NCI-H1436 (cell line): ENCODE measurements at regions not wholly inside any gene's neighbourhood (a gene's known extent, or its start where the extent isn't known, plus 50 kb on each side); places are given as distances from the start of the nearest gene placed in this dataset.

Experiments
- DNase-seq: peaks from one replicate; lab custom pipeline; 2025; lab: John Stamatoyannopoulos, UW

GRCh38 chr10:107444443-107444842 lies 279.9 kb upstream of the SORCS1 start:
- no peak for DNase-seq

GRCh38 chr10:107443813-107444212 lies 279.3 kb upstream of the SORCS1 start:
- no peak for DNase-seq

DNA sequence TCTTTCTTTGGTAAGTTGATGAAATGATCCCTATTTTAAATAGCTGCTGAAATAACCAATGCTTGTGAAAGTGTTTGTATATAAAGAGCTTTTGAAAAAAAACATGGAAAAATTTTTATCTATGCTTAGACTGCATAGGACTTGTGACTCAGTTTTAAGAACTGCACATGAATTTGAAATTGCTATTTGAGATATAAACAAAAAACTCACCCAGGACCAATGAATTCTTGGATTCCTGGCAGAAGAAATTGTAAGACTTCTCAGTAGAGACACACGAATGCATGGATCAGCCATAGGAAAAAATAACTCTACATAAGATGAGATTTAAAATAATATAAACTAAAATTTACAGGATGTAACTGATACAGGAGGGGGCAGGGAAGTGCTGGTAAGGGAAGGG lies 278.8 kb upstream of the SORCS1 start:
- DNase-seq: no peak

DNA sequence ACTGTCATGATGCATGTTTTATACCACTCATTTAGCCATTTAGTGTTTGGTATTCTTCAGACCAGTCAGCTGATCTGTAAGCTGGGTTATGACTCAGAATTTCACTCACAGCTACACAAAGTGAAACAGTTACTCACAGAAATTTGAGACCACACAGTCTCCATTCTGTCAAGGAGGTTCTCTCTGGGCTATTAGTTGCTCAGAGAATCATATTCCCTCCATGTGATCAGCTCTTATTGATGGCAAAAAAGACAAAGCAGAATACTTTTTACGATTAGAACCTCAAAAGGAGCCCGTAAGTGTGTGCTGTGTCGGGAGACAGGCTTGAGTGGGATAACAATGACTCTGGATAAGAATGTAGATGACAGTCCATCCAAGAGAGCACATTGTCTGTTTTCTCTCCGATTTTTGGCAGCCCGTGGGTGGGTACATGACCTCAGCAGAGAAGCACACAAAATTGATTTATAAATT lies 277.6 kb upstream of the SORCS1 start:
- no peak for DNase-seq

- DNase-seq: no peak
Observed at GRCh38 chr10:107440741-107441140, 276.2 kb upstream of the SORCS1 start.

GRCh38 chr10:107437921-107438320 lies 273.4 kb upstream of the SORCS1 start:
- DNase-seq: no peak

DNA sequence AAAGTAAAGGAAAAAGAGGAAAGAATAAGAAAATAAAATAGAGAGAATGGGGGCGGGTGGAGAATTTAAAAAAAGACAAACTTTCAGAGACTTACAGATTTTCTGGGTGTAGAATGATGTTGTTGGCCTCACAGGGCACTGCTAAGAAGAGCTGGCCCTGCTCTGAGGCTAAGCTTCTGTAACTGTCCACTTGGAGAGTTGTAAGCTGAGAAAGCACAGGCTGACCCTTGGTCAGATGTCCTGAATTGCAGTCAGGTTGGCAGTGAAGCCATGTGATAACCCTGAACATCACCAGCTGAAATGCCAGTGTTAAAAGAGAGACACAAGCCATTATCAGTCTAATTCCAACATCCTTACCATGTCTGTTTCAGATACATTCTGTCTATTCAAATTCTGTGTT lies 272.1 kb upstream of the SORCS1 start:
- no peak for DNase-seq

- no peak for DNase-seq
Observed at GRCh38 chr10:107434854-107435253, 270.3 kb upstream of the SORCS1 start.

GRCh38 chr10:107434201-107434600 lies 269.7 kb upstream of the SORCS1 start:
- no peak for DNase-seq

DNA sequence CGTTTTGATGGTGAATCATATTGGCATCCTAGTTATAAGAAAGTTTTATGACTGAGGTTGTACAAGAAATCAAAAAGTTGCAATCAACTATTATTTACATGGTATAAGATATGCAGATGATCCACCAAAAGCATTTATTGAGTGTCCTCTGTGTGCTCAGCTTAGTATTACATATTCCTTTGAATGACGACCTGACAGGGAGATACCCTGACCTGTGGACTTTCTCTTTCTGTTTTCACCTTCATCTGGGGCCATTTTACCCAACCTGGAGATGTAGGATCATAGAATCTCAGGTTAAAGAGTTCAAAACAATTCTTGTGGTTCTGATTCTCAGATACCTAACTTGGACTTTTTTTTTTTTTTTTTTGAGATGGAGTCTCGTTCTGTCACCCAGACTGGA lies 269.1 kb upstream of the SORCS1 start:
- no peak for DNase-seq

GRCh38 chr10:107430446-107430845 lies 265.9 kb upstream of the SORCS1 start:
- DNase-seq: no peak

GRCh38 chr10:107427016-107427415 lies 262.5 kb upstream of the SORCS1 start:
- no peak for DNase-seq

DNA sequence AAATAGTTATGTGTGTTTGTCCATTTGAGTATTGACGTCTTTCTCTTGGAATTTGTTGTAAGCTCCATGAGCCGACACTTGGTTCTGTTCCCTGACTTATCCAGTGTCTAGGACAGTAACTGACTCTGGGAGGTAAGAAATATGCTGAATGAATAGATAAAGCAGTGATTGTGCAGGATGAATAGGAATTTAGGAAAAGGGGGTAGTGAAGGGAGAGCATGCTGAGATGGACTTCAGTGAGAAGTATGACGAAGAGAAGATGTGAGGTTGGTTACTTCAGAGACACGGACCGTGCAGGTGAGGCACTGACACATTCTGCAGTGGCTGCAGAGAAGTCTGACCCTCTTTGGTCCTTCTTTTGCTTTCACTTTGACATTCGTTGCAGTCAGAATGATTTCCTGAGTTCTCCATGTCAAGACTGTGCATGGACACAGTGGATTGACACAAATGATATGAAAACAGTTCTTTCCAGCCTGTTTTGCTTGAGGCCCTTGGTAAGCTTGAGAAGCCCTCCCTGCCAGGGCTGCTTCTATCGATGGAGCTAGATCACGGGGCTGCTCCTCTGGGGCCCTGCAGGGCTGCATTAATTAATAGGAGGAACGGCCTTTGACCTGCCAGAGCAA lies 261.5 kb upstream of the SORCS1 start:
- DNase-seq: no peak

DNA sequence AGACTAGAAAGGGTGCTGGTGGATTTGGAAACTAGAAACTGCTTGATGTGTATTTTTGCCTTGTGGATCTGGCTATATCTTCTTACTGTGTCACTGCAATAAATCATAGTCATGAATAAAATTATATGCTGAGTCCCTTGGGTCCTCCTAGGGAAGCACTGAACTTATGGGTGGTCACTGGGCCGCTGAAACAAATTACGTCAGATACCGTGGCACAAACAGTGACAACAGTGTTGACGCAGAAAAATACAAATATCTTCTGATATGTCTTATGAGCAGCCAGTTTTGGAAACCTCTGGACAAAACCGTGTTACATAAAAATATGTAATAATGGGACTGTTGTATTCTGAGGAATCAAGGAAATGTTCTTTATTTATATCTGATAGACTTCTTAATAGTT lies 260.1 kb upstream of the SORCS1 start:
- DNase-seq: no peak

GRCh38 chr10:107423903-107424302 lies 259.4 kb upstream of the SORCS1 start:
- no peak for DNase-seq

GRCh38 chr10:107422681-107423080 lies 258.2 kb upstream of the SORCS1 start:
- no peak for DNase-seq

DNA sequence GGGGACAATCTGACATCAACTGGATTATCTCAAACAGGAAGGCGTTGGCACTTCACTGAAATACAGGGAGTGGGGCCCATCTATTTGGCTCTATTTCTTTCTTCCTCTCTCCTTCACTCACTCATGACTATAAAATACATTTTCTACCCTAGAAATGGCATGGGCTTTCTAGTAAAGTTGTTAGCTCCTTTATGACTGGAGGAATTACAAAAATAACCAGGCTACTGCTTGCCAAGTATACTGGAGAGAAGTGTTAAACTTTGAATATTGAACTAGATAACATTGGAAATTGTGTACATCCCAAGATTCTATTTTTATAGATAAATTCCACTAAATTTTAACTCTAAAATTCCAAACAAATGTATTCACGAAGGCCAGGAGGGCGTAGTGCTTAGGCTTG lies 255.7 kb upstream of the SORCS1 start:
- no peak for DNase-seq

GRCh38 chr10:107418085-107418806 lies 253.7 kb upstream of the SORCS1 start:
- no peak for DNase-seq

DNA sequence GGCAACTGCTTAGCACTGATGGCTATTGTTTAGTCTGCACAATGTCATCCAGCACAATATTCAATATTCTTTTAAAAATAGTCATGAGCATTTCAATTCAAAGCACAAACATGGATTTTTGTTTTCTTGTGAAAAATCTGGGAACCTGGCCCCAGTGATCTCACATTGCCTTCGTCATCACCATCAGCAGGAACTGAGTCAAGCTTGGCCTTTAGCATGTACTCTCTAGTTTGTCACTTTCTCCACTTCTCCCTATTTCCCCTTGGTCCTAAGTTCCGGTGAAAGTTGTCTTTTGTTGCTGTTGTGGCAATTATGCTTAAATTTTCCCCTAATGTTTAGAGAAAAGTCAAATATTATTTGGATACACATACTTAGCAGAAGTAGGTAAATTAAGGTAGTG lies 252.9 kb upstream of the SORCS1 start:
- no peak for DNase-seq

GRCh38 chr10:107415446-107415845 lies 250.9 kb upstream of the SORCS1 start:
- no peak for DNase-seq

- DNase-seq: no peak
Observed at GRCh38 chr10:107413971-107414370, 249.5 kb upstream of the SORCS1 start.

DNA sequence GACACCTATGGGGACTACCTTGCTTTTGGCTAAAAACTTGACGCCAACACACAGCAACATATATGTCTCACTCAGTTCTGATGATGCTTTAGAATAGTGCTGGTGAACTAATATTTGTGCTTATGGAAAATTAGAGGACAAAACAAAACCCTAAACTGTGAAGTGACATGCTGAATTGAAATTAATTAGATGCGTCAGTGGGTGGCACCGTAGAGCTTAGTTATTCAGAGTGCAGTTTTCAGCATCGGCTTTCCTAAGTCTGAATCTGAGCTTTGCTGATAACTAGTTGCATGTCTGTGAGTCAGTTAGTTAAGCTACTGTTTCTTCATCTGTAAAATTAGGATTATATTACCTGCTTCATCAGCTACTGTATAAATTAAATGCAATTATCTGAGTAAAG lies 245.0 kb upstream of the SORCS1 start:
- no peak for DNase-seq

DNA sequence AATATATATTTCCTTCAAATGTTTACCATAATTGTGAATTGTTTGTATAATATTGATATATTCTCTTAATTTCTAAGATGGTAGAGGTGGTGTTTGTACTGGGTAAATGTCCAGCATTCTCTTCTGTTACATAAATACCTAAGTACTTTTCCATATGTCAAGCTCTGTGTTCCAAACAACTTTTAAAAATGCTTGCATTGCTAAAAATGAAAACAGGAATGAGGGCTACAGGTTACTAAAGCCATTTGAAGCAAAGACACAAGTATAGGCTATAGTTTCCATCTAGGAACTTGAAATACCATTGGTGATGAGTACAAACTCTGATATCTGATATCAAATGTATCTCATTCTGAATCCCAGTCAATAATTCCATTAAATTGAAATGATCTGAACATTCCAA lies 233.6 kb upstream of the SORCS1 start:
- no peak for DNase-seq

- DNase-seq: no peak
Observed at GRCh38 chr10:107391901-107392300, 227.4 kb upstream of the SORCS1 start.
